Stimulated activated CD8-positive, alpha-beta memory T cell treated with anti-CD3 and anti-CD28 coated beads, Interleukin-4, amount 100 ng/mL, for 1 hour (primary cell): ENCODE measurements at regions not wholly inside any gene's neighbourhood (a gene's known extent, or its start where the extent isn't known, plus 50 kb on each side); places are given as distances from the start of the nearest gene placed in this dataset.

Experiments
- DNase-seq, 2 donors: peaks; one replicate each; pipeline ENCODE4 v3.0.0-alpha.2; 2020; ENCODE audit warnings: low read depth in 2 of 2, low spot score in 1 of 2

DNA sequence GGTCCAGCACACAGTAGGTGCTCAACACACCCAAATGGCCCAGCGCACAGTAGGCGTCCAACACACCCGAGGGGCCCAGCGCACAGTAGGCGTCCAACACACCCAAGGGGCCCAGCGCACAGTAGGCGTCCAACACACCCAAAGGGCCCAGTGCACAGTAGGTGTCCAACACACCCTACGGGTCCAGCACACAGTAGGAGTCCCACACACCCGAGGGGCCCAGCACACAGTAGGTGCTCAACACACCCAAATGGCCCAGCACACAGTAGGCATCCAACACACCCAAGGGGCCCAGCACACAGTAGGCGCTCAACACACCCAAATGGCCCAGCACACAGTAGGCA lies 80.8 kb downstream of the FOXL3 start:
- DNase-seq = no peak

DNA sequence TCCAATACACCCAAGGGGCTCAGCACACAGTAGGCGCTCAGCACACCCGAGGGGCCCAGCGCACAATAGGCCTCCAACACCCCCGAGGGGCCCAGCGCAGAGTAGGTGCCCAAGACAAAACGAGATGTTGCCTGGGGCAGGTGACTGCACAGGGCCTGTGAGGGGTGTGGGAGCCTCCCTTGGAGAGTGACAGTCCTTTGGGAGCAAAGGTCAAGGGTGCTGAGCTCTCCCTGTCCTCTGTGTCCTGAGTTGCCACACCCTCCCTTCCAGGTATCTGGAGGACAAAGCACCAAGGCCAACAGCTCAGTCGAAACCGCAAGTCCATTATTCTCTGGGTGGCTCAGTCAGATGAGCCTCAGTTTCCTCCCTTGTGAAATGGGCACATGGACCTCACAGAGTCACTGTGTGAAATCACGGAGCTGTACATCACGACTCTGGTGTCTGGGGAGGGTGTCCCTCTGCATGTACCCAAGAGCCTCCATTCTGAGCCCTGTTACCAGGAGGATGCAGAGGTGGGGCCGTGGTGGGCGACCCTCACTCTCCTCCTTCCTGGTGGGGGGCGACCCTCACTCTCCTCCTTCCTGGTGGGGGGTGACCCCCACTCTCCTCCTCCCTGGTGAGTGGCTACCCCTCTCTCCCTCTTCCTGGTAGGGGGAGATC lies 81.3 kb downstream of the FOXL3 start:
- DNase-seq = no peak

- no peak for DNase-seq
Measured at GRCh38 chr7:371779-372545, 82.0 kb downstream of the FOXL3 start.

- no peak for DNase-seq
Measured at GRCh38 chr7:372546-372931, 82.6 kb downstream of the FOXL3 start.

DNA sequence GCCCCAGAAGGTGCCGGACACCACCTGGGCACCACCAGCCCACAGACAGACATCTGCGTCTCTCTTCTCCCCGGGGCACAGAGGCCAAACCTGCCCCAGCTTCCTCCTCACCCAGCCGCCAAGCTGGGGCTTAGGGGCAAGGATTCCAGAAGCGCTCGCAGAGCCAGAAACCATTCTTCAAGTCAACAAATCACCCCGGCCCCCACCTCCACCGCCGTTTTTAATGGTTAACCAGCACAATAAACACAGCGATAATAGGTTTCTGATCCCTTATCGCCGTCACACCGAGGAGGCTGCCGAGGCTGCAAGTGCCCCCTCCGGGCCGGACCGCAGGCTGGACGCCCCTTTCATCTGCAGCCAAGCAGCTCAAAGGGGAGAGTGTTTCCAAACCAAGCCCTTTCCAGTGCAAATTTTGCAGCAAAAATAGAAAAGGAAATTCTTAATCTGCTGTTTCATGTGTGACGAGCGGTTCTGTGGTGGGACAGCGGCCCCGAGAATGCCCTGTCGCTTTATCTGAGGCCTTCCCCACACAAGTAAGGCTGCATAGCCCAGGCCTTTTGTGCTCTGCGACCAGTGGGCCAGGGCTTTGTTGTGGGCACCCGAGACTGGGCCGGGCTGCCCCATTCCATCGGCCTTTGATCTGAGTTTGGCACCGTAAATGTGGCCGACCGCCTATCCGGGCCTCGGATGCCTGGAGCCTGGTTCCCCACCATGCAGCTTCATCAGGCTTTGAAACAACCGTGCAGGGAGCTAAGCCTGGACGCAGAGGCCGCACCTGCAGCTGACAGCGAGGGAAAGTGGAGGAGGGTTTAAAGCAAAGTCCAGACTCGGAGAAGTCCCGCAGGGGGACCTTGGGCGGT lies 83.2 kb downstream of the FOXL3 start:
- DNase-seq = no peak

DNA sequence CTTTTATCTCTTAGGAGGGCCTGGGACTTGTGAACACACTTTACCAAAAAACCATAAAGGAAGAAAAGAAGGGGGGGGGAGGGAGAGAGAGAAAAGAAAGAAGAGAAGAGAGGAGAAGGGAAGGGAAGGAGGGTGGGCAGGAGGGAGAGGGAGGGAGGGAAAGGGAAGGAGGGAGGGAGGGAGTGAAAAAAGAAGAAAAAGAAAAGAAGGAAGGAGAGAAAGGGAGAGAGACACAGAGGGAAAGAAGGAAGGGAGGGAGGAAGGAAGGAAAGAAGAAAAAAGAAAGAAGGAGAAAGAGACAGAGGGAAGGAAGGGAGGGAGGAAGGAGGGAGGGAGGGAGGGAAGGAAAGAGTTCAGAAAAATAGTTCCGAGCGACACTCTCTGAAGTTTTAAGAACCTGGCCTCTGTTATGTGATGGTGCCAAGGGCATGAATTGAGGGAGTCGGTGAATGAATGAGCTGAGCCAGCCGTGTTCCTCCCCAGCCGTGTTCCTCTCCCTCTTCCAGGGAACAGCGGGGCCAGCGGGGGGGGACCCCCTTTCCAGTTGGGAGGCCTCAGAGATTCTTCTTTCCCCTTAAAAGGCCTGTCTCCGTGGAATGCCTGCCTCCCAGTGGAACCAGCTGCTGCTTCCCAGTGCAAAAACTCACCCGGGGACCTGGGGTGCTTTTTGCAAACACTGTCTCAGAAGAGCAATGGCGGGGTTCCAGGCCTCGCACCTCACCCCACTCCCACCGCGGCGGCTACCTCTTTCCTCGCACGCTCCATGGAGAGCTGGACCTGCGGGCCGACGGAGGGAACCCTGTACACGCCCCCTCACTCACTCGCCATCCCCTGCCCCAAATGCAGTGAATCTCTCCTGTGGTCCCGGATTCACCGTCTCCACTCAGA lies 84.1 kb downstream of the FOXL3 start:
- no peak for DNase-seq

DNA sequence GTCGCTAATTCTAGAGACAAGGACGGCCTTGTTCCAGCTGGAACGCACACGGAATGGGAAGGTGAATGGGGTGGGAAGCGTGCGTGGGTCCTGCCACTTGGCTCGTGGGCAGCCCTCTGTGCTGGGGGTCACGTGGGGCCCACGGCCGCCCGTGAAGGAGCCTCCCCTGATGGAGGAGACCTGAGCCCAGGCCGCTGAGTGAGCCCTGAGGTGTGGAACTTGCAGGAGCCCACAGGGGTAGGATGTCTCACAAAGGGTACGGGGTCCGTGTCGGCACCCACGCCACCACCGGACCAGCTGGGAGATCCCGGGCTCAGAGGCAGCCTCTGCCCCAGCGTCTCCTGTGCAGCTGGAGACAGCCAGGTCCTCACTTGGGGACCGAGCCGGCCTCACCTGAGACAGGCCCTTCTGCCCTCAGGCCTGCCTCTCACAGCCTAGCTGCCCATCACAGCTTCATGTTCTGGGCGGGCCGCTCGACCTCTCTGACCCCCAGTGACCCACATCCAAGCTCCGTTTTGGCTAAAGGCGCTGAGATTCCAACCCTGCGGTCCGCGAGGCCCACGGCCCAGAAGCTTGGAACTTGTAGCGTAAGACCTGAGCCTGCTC lies 84.8 kb downstream of the FOXL3 start:
- no peak for DNase-seq

DNA sequence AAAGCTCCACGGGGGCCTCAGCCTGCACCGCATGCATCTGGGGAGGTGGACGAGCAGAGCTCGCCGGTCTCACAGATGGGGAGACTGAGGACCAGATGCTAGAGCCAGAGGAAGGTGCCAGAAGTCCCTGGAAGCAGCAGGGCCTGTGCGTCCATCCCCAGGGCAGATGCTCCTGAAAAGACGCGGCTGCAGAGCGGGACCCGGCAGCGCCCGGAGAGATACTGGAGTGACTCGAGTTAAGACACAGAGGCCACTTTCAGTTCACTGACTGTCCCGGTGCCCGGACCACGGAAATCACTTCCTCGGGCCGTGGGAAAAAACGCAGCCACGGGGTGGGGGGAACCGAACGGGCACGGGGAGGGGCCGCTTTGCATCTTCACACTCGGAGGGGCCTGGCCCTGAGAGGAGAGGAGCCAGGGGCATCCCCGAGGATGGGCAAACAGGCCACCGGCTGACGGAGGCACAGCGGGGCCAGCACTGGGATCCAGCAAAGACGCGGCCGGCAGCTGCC lies 85.4 kb downstream of the FOXL3 start:
- DNase-seq = no peak

DNA sequence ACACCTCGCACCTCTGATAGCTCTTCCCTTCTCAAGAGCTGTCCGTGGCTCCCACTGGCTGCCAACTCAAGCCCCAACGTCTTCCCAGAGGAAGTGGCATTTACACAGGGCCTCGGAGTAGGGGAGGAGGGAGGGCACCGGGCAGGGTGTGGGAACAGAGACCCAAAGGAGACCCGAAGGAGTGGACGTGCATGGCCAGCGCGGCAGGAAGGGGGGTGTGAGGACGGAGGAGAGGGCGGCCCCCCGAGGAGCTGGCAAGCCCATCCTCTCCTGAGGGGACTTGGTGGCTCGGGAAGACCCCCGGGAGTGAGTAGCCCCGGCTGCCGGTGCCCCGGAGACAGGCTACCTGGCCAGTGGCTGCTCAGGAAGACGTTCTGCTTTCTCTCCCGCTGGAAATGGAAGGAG lies 85.9 kb downstream of the FOXL3 start:
- DNase-seq = no peak

DNA sequence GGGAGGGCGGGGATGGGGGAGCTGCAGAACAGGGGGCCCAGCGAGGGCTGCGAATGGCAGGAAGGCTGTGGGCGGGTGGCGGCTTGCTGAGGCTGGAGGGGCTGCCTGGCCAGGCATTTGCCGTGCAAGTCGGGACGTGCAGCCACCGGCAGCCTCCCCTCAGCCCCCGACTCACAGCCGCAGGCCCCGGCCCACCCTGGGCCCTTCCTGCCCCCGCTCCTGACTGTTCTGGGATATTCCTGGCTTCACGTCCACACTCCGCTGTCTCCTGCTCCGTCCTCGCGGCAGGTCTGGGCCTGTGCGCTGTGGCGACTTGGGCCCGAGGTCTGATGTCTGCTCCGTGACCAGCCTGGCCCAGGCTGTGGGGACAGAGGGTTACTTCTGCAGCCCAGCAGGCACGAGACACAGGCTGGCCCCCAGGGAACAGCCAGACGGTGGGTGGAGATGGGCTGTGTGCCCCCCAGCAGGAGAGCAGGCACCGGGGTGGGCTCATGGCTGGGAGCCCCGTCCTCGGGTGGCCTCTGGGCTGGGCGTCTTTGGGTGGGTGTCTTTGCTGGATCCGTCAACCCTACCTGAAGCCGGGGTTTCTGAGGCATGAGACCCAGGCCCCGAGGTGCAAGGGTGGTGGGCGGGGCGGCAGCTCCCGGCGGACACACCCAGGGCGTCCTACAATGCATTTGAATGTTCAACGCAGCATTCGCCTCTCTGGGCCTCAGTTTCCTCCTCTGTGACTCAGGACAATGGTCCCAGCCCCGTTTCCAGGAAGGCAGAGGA lies 86.5 kb downstream of the FOXL3 start:
- no peak for DNase-seq

- no peak for DNase-seq
Measured at GRCh38 chr7:377080-378040, 87.4 kb downstream of the FOXL3 start.

DNA sequence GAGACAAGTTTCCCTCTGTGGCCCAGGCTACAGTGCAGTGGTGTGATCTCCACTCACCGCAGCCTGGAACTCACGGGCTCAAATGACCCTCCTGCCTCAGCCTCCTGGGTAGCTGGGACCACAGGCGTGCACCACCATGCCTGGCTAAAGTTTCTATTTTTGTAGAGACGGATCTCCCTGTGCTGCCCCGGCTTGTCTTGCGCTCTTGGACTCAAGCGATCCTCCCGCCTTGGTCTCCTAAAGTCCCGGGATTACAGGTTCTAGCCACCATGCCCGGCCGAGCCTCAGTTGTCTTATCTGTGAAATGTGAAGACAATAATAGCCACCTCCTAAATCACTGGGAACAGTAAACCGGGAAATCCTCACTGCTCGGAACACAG lies 88.1 kb downstream of the FOXL3 start:
- no peak for DNase-seq

DNA sequence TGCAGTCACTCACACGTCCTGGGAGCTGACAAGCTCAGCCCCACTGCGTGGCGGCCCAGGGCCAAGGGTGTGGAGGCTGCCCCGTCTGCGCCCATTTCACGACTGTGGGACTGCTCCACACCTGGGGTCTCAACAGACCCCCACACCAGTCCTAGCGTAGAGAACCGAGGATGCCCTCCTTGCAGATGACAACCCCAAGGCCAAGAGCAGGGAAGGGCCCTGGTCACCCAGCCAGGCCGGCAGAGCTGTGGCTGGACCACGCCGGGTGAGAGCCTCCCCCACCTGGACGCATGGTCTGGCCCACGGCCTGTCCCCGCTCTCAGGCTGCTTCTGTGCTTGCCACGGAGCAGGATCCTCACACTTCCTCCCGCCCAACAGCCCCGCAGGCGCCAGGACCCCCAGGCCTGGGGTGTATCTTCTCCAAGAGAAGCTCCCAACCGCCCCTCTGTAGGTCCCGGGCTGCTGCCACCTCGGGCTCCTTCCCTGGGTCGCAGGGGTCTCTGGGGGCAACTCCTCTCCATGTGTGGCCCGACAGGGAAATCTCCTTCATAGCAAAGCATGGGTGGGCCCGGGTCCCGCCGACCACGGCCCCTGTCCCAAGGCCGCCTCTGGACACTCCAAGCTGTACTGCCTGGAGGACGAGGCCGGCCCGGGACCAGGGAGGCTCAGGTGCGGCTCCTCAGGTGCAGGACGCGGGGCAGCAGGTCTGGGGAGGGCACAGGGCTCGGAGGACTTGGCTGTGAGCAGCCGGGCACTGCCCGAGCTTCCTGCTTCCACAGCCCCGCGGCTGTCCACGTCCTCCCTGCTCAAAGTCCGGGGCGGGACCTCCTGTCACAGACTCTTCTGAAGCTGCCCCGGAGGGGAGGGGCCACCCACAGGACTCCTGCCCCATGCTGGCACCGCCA lies 88.8 kb downstream of the FOXL3 start:
- no peak for DNase-seq

- no peak for DNase-seq
Measured at GRCh38 chr7:379456-380138, 89.6 kb downstream of the FOXL3 start.

GRCh38 chr7:380139-380485 lies 90.1 kb downstream of the FOXL3 start:
- no peak for DNase-seq

DNA sequence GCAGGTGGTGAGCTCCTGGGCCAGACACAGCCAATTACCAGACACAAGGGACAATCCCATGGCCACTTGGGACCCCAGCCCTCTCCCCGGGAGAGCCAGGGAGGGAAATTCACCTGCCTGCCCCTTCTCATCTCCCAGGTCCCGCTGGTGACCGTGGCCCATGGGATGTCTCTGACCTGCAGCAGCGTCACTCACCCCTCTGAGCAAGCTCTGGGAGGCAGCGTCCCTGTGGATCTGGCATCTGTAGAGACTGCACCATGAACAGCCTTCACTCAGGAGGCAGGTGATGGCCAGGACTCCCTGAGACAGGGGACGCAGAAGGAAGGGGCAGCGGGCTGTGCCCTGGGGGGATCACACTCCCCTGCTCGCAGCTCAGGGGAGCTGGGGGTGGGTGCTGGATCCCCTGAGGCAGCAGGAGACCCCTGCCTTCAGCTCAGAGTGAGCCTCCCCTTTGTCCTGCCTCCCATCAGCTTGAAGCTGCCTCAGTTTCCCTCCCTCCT lies 90.8 kb downstream of the FOXL3 start:
- no peak for DNase-seq
